H9 (cell line): ENCODE measurements at regions not wholly inside any gene's neighbourhood (a gene's known extent, or its start where the extent isn't known, plus 50 kb on each side); places are given as distances from the start of the nearest gene placed in this dataset.

ENCODE experiments used
- DNase-seq: peaks from one replicate; pipeline ENCODE4 v3.0.0-alpha.2; 2017
- H2AFZ ChIP-seq: one replicate; pipeline ENCODE4 v1.6.1; 2013; ENCODE audit warnings: mild to moderate bottlenecking, low read length, control low read depth, moderate library complexity
- H2AK5ac ChIP-seq: 2 replicates; pipeline ENCODE4 v1.6.1; 2013; ENCODE audit warnings: low read length, control low read depth, mixed read lengths; ENCODE audit not compliant: insufficient read length
- H2BK120ac ChIP-seq: one replicate; pipeline ENCODE4 v1.6.1; 2013; ENCODE audit warnings: low read depth, mild to moderate bottlenecking, low read length, control low read depth, inconsistent platforms; ENCODE audit not compliant: poor library complexity, severe bottlenecking
- H2BK12ac ChIP-seq: 2 replicates; pipeline ENCODE4 v1.6.1; 2013; ENCODE audit warnings: low read length, control low read depth, mixed read lengths, low read depth; ENCODE audit not compliant: insufficient read length
- H2BK15ac ChIP-seq: 2 replicates; pipeline ENCODE4 v1.6.1; 2013; ENCODE audit warnings: low read depth, low read length, control low read depth
- H2BK20ac ChIP-seq: one replicate; pipeline ENCODE4 v1.6.1; 2013; ENCODE audit warnings: low read depth, mild to moderate bottlenecking, low read length, control low read depth, inconsistent platforms; ENCODE audit not compliant: poor library complexity, severe bottlenecking
- H2BK5ac ChIP-seq: 2 replicates; pipeline ENCODE4 v1.6.1; 2013; ENCODE audit warnings: low read length, control low read depth, mixed read lengths; ENCODE audit not compliant: insufficient read length
- H3K14ac ChIP-seq: 2 replicates; pipeline ENCODE4 v1.6.1; 2013; ENCODE audit warnings: low read length, control low read depth; ENCODE audit not compliant: insufficient read depth
- H3K18ac ChIP-seq: 2 replicates; pipeline ENCODE4 v1.6.1; 2013; ENCODE audit warnings: low read depth, mild to moderate bottlenecking, mixed read lengths, low read length, control low read depth; ENCODE audit not compliant: insufficient read length
- H3K23ac ChIP-seq: 2 replicates; pipeline ENCODE4 v1.6.1; 2013; ENCODE audit warnings: low read length, control low read depth, mixed read lengths, low read depth; ENCODE audit not compliant: insufficient read length
- H3K23me2 ChIP-seq: 2 replicates; pipeline ENCODE4 v1.6.1; 2013; ENCODE audit warnings: low read depth, mild to moderate bottlenecking, mixed read lengths, low read length, control low read depth; ENCODE audit not compliant: insufficient read length, poor library complexity, severe bottlenecking
- H3K27ac ChIP-seq: 2 replicates; pipeline ENCODE4 v1.5.1; 2013; ENCODE audit warnings: low read length, control low read depth, mixed read lengths, low read depth; ENCODE audit not compliant: insufficient read length
- H3K27me3 ChIP-seq: 2 replicates; pipeline ENCODE4 v1.6.1; 2013; ENCODE audit warnings: low read length, control low read depth, inconsistent platforms; ENCODE audit not compliant: insufficient read depth
- H3K4ac ChIP-seq: 2 replicates; pipeline ENCODE4 v1.6.1; 2013; ENCODE audit warnings: low read depth, mild to moderate bottlenecking, control low read depth, inconsistent platforms, low read length, moderate library complexity
- H3K4me1 ChIP-seq: 2 replicates; pipeline ENCODE4 v1.6.1; 2013; ENCODE audit warnings: low read length, control low read depth, inconsistent platforms; ENCODE audit not compliant: insufficient read depth
- H3K4me2 ChIP-seq: 2 replicates; pipeline ENCODE4 v1.6.1; 2013; ENCODE audit warnings: low read length, control low read depth, mixed read lengths; ENCODE audit not compliant: insufficient read length, insufficient read depth
- H3K56ac ChIP-seq: 2 replicates; pipeline ENCODE4 v1.6.1; 2013; ENCODE audit warnings: low read depth, mild to moderate bottlenecking, mixed read lengths, low read length, control low read depth; ENCODE audit not compliant: insufficient read length
- H3K79me1 ChIP-seq: 2 replicates; pipeline ENCODE4 v1.6.1; 2013; ENCODE audit warnings: low read depth, mild to moderate bottlenecking, moderate library complexity, low read length, control low read depth, inconsistent platforms; ENCODE audit not compliant: insufficient read depth, poor library complexity, severe bottlenecking
- H3K79me2 ChIP-seq: 2 replicates; pipeline ENCODE4 v1.6.1; 2013; ENCODE audit warnings: low read length, control low read depth, inconsistent platforms; ENCODE audit not compliant: insufficient read depth
- H3K9ac ChIP-seq: 2 replicates; pipeline ENCODE4 v1.6.1; 2013; ENCODE audit warnings: low read length, control low read depth, mixed read lengths; ENCODE audit not compliant: insufficient read length; ENCODE audit errors: extremely low read depth
- H3K9me3 ChIP-seq: one replicate; pipeline ENCODE4 v1.6.1; 2013; ENCODE audit warnings: low read depth, low read length, inconsistent platforms; ENCODE audit not compliant: control insufficient read depth
- H3T11ph ChIP-seq: one replicate; pipeline ENCODE4 v1.6.1; 2013; ENCODE audit warnings: mild to moderate bottlenecking, low read length, control low read depth, inconsistent platforms
- H4K20me1 ChIP-seq: one replicate; pipeline ENCODE4 v1.6.1; 2013; ENCODE audit not compliant: control insufficient read depth, insufficient read length, insufficient read depth
- H4K5ac ChIP-seq: 2 replicates; pipeline ENCODE4 v1.6.1; 2013; ENCODE audit warnings: low read depth, mild to moderate bottlenecking, mixed read lengths, low read length, control low read depth; ENCODE audit not compliant: insufficient read length
- H4K8ac ChIP-seq: replicated peaks from 2 replicates; pipeline ENCODE4 v1.6.1; 2013; ENCODE audit warnings: low read length, control low read depth, mixed read lengths, low read depth; ENCODE audit not compliant: insufficient read length
- H4K91ac ChIP-seq: 2 replicates; pipeline ENCODE4 v1.6.1; 2013; ENCODE audit warnings: low read depth, mild to moderate bottlenecking, moderate library complexity, mixed read lengths, low read length, control low read depth; ENCODE audit not compliant: insufficient read length
- H3K27ac Mint-ChIP-seq, 3 experiments: 2 replicates in 2 of 3; 3 replicates in 1 of 3; pipeline ENCODE4 v1.8.0; 2020 to 2021; ENCODE audit warnings: mixed read lengths in 3 of 3, mild to moderate bottlenecking in 1 of 3, moderate library complexity in 1 of 3
- H3K27me3 Mint-ChIP-seq: 2 replicates; pipeline ENCODE4 v1.8.0; 2021; ENCODE audit warnings: low read depth, mild to moderate bottlenecking, moderate library complexity, mixed read lengths
- H3K36me3 Mint-ChIP-seq, 3 experiments: 2 replicates in 2 of 3; 3 replicates in 1 of 3; pipeline ENCODE4 v1.8.0; 2020 to 2021; ENCODE audit warnings: low read depth in 3 of 3, mixed read lengths in 3 of 3; ENCODE audit not compliant: insufficient read depth in 1 of 3
- H3K4me1 Mint-ChIP-seq, 2 experiments: 2 replicates each; pipeline ENCODE4 v1.8.0; 2020; ENCODE audit warnings: mixed read lengths in 2 of 2
- H3K4me3 Mint-ChIP-seq, 2 experiments: 2 replicates in 1 of 2; 3 replicates in 1 of 2; pipeline ENCODE4 v1.8.0; 2020 to 2021; ENCODE audit warnings: mild to moderate bottlenecking in 2 of 2, mixed read lengths in 2 of 2, moderate library complexity in 1 of 2
- H3K9me3 Mint-ChIP-seq, 2 experiments: 2 replicates in 1 of 2; 3 replicates in 1 of 2; pipeline ENCODE4 v1.8.0; 2020; ENCODE audit warnings: mild to moderate bottlenecking in 2 of 2, mixed read lengths in 2 of 2, moderate library complexity in 1 of 2
- CTCF ChIP-seq: fragments of 200-600 bp; sonication (generic); conservative IDR thresholded peaks from 3 replicates; pipeline ENCODE4 v1.8.0; 2021; ENCODE audit warnings: antibody characterized with exemption, mild to moderate bottlenecking
- WGBS: extraction: QIAGEN DNeasy Blood & Tissue Kit; methylation state at CpG from one replicate; pipeline ENCODE4 v1.1.7; 2013; ENCODE audit warnings: missing lambda C conversion rate, low lambda C conversion rate, mixed read lengths; ENCODE audit not compliant: insufficient read length; ENCODE audit errors: extremely low coverage; 5-methylcytosine and 5-hydroxymethylcytosine counted together

- H2BK15ac ChIP-seq: no peak overlapping the region
- no peak overlapping the region for H3K23ac ChIP-seq
- no peaks in the 10 kb centered on the region for H3K4me1 ChIP-seq
- DNase-seq: no peak
- H3K79me1 ChIP-seq: no peaks in the 10 kb centered on the region
- H3K23me2 ChIP-seq: no peaks in the 10 kb centered on the region
- H2BK120ac ChIP-seq: no peak overlapping the region
- H3K4ac ChIP-seq: no peak overlapping the region
- Mint-ChIP-seq H3K27ac (no peak overlapping the region), H3K4me3 (no peak overlapping the region), H3K4me1 (peaks cover 0 to 4% of the 10 kb centered on the region in 2 experiments; a peak in 1 of 4 replicates), H3K9me3 (peaks cover 0 to under 1% of the 10 kb centered on the region in 2 experiments; a peak in 3 of 5 replicates), H3K27me3 (peaks cover 4% of the 10 kb centered on the region), H3K36me3 (no peaks in the 10 kb centered on the region)
- no peaks in the 10 kb centered on the region for H4K20me1 ChIP-seq
- no peak overlapping the region for H3K56ac ChIP-seq
- H2AFZ ChIP-seq: no peak overlapping the region
- no peak overlapping the region for H3K27ac ChIP-seq
- no peak for TF ChIP-seq CTCF
- no peak overlapping the region for H2BK20ac ChIP-seq
- H2AK5ac ChIP-seq: no peak overlapping the region
- no peak overlapping the region for H3T11ph ChIP-seq
- no peak overlapping the region for H2BK12ac ChIP-seq
- H4K91ac ChIP-seq: no peak overlapping the region
- no CpG with 5 or more reads among the region's 5 CpGs for WGBS
- no peak overlapping the region for H4K5ac ChIP-seq
- H3K9me3 ChIP-seq: no peaks in the 10 kb centered on the region
- H3K9ac ChIP-seq: no peak overlapping the region
- no peaks in the 10 kb centered on the region for H3K79me2 ChIP-seq
- H2BK5ac ChIP-seq: no peak overlapping the region
- no peaks in the 10 kb centered on the region for H3K27me3 ChIP-seq
- H3K18ac ChIP-seq: no peak overlapping the region
- H3K4me2 ChIP-seq: no peak overlapping the region
- no peak overlapping the region for H3K14ac ChIP-seq
- H4K8ac ChIP-seq: no peak overlapping the region
Observed at GRCh38 chr15:81072551-81072950, 61.5 kb upstream of the CFAP161 start.
